HG03342 (cell line): ENCODE measurements at regions not wholly inside any gene's neighbourhood (a gene's known extent, or its start where the extent isn't known, plus 50 kb on each side); places are given as distances from the start of the nearest gene placed in this dataset.

Source experiments
- ATAC-seq: cut with Tn5 transposase; IDR thresholded peaks from one replicate; pipeline ENCODE4 v1.9.1; 2021; ENCODE audit warnings: mild to moderate bottlenecking, moderate library complexity; ENCODE audit not compliant: unreplicated experiment

DNA sequence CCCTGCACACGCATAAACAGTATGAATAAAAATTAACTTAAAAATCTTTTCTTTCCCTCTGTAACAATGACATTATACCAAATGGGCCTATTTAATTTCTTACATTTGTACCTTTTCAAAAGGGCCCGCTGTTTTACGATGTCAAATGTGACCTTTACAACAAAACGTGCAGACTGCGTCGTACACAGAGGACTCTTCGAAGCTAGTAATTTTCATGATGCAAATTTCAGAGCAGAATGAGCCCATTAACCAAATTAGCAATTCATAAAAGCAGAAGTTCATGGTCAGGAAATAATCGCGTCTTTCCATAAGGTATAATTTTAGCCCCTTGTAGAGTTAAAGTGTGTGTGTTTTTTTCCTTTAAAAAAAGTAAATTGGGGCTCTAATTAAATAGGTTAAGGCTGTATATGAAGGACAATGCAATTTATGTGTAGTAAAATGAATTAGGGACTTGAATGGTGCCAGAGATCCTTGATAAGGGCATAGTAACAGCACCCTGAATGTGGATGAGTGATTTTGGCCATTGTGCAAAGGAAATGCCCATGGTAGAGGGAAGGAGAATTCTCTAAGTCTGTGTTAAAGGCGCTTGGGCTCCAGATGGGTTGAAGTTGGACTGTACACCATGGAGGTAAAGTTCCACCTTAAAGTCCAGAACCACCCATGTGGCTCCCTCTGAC, 546.4 kb upstream of the EEF2KMT start:
- no peak for ATAC-seq

DNA sequence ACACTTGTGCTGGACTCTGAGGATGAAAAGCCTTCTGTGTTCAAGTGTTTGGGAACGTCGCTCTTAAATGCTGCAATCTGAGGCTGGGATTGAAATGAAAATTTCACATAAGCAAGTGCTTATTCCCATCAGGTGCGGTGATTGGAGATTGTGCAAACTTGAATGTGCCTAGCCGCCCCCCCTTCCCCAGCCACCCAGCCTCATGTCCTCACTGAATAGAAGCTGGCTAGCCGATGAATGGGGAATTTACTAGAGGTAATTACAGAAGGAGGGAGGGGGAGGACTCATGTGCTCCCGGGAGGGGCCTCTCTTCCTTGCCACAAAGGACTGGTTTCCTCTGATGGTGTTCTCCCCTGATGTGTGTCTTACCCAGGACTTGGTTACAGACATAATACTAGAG, 544.8 kb upstream of the EEF2KMT start:
- no peak for ATAC-seq

DNA sequence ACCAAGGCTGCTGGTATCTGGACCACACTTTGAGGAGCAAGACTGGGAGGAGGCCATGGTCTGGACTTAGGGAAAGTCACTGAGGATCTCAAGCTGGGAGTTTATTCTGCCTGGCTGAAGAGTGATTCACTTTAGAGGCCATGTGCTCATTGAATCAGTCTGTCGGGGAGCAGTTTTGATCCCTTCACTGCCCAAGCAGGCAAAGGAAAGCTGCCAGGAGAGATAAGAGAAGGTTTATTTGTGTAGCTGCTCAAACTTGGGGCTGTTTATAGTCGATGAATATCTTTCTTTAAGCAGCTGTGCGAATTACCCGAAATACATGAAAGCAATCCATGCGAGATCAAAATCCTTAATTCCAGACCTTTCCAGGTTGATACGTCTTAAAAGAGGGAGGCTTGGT, 544.4 kb upstream of the EEF2KMT start:
- no peak for ATAC-seq

DNA sequence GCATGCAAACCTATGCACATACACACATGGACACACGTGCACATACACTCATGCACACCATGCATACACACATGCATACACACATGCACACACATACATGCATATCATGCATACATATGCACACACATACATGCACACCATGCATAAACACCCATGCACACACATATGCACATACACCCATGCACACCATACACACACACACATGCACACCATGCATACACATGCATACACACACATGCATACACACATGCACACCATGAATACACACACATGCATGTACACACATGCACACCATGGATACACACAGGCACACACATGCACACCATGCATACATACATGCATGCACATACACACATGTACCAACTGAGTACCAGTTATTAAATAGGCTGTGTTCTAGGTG, 543.3 kb upstream of the EEF2KMT start:
- no peak for ATAC-seq

DNA sequence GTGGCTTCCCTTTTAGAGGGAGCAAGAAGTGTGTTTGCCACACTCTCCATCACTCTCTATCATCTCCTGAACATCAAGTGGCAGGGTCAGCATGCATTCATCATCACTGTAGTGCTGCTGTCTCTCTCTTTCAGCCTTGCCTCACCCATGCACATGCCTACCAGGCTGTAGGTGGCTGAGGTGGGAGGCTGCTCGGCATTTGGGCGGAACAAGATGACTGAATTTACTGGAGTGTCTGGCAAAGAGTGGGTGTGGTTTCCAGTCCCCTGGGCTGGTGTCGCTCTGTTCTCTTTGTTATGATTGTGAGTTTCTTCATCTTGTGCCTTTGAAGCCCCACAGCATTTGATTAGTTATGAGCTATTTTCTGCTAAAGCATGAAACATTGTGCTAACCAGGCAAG, 541.9 kb upstream of the EEF2KMT start:
- no peak for ATAC-seq

GRCh38 chr16:5635331-5635730, 537.7 kb upstream of the EEF2KMT start:
- ATAC-seq: no peak

DNA sequence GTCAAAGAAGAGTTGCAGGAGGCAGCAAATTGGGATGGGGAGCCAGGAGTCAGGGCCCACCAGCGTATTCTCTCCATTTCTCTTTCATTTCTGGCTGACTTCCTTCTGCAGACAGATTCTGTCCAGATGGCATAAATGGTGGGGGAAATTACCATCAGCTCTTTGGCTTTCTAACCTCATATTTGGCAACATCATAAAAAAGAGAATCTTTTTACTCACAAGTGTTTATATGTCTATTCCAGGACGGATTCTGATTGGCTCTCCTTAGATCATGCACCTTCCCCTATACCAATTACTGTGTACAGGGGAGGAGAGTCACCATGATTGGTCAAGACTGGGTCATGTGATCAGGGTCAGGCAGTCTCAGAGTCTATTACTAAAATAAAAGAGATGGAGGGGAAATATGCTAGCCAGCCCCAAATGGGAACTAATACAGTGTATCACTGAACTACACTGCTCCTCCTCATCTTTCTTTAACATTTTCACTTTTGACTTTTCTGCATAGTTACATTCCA, 537.1 kb upstream of the EEF2KMT start:
- no peak for ATAC-seq

DNA sequence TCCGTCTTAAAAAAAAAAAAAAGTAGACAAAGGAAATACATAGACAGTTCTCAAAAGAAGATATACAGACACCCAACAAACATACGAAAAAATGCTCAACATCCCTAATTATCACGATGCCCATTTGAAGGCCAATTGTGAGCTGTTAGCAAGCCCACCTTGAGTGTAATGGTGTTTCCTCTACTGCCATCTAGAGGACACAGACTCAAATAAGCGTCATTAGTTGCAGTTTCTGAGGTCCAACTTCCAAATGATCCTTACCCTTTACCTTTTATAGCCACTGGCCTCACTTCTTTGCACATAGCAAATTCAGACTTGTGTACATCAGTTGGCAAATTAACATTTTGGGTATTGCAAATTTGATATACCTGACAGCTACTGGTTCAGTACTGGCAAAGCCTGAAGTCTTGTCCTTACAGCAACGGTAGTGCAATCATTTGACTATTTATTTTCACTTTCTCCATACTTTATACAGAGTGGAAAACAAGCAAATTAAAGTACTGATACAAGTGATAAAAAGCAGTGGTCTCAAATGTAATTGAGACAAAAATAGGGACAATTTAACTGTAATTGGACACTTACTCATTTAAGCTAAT, 536.3 kb upstream of the EEF2KMT start:
- no peak for ATAC-seq

GRCh38 chr16:5622234-5622884, 524.8 kb upstream of the EEF2KMT start:
- no peak for ATAC-seq

DNA sequence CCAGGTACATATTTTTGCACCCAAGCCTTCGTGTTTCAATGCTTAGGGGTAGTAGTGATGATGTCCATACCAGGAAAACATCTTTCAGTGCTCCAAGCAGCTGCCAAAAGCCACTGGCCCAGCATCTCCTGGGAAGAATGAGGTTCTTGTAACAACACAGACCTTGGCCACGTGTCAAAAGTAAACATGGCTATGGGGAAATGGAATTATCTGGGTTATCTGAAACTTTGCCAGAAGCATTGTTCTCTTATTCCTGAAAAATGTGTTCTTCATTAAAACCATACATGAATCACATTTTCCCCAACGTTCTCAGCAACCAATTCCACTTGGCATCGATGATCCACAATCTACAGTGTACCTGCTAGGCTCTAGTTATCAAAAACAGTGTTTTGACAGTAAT, 524.2 kb upstream of the EEF2KMT start:
- no peak for ATAC-seq

DNA sequence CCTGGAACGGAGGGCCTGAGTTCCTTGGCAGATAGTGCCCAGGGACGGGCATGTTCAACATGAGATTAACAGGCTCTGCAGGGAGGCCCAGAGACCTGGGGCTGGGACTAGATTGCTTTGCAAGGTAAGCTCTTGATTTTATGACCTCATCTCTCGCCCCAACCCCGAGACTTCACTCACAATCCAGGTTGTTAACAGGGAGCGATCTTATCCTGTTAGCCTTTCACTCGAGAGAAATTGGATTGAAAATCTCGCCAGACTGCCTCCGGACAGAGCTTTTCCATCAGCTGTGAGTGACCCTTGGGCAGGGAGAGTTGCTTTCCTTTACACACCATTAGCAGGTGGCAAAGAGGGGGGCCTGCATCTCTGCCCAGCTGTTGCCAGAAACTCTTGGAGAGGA, 521.7 kb upstream of the EEF2KMT start:
- no peak for ATAC-seq

DNA sequence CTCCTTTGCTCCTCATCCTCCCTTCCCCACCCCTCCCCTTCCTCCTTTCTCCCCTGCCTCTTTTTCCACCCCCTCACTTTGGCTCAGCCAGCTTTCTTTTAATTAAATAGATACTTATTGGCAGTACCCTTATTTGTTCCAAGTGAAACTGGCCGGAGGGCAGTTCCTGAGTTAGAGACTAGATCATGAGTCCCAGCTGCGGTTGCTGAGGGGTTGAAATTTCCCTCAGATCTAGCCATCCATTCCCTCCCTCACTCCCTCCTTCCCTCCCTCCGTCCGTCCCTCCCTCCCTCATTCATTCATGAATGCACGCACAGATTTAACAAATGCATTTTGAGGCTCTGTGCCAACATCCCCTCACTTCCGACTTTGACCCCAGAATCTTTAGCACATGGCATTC, 519.2 kb upstream of the EEF2KMT start:
- ATAC-seq: no peak

DNA sequence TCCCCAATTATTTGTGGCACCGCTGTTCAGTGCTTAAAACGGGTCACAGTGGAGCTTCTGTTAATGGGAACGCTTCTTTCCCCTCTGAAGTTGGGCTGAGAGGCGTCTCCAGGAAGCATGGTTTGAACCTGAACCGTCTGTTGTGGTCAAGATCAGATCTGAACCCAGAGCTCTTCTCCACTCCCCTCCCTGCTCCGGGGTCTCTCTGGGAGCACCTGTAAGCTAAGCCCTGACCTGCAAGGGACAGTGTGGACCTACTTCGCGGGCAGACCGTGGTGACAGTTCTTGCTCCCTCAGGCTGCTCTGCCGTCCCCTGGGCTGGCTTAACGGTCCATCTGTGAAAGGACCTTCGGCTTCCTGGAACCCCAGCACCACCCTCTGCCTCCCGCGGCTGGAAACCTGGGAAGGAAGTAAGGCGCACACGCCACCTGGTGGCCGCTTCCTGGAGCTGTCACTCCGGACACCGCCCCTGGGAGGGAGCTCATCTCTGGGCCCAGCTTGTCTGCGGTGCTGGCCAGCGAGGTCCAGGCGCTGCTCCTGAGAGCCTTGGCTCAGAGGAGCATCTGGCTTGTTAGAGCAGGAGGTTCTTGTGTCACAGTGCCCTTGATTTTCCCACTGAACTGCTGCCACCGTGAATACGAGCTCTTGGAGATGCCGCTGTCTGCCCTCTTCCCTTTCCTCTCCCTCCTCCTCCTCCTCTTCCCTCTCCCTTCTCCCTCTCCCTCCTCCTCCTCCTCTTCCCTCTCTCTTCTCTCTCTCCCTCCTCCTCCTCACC, 518.5 kb upstream of the EEF2KMT start:
- ATAC-seq: no peak

DNA sequence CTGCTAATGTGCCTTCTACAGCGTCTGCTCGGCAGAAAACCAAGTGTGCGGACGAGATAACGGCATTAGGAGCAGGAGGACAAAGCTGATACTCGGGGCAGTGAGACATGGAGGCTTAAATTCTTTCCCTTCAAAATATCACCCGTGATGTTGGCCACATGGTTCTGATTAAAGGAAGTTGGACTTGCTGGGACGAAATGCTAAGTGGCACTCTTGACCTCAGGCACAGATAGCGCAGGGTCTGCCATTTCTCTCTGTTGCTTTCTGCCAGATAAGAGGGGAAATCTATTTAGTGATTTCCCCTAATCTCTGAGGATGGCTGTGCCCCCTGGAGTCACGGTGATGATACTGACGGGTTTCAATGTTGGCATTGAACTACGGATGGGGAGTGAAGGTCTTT, 509.6 kb upstream of the EEF2KMT start:
- ATAC-seq: no peak

DNA sequence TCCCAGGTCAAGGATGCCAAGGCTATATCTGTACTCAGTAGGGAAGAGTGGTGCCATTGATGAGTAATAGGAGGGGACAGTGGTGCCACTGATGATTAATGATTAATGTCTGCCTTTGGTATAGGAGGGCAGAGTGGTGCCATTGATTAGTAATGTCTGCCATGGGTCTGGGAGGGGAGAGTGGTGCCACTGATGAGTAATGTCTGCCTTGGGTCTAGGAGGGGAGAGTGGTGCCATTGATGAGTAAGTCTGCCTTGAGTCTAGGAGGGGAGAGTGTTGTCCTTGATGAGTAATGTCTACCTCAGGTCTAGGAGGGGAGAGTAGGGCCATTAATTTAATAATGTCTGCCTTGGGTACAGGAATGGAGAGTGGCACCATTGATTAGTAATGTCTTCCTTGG, 507.8 kb upstream of the EEF2KMT start:
- no peak for ATAC-seq

DNA sequence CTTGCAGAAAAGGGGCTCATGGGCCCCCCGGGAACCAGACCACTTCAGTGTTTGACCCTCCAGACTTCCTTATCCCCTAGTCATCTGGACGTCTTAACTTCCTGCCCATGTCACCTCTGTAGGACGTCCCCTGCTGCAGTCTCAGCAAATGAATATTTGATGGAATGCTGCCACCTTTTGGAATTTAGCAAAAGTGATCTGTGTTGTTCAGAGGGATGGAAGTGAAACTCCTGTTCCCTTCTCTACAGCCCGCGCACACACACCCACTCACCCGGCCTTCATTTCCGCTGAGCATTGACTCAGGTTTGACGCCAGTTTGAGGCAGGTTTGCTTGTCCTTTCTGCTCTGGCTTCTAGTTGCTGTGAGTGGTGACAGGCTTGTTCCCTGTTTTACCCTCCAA, 507.2 kb upstream of the EEF2KMT start:
- ATAC-seq: no peak

DNA sequence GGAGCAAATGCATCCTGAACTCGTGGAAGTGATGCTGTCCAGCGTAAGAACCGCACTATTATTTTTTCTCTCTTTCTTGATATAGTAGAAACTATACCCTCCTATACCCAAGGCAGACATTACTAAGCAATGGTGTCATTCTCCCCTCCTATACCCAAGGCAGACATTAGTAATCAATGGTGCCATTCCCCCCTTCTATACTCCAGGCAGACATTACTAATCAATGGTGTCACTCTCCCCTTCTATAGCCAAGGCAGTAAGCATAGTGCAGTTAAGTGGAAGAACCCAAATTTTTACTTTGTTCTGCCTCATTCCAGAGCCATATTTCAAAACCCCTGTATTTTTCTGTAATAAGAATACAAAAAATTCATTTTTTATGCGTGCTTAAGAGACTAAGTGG, 506.2 kb upstream of the EEF2KMT start:
- ATAC-seq: no peak

- no peak for ATAC-seq
Measured at GRCh38 chr16:5601957-5602356, 504.4 kb upstream of the EEF2KMT start.

- no peak for ATAC-seq
Measured at GRCh38 chr16:5598793-5599192, 501.2 kb upstream of the EEF2KMT start.

- ATAC-seq: no peak
Measured at GRCh38 chr16:5595849-5596248, 498.3 kb upstream of the EEF2KMT start.

- ATAC-seq: no peak
Measured at GRCh38 chr16:5590416-5590815, 492.8 kb upstream of the EEF2KMT start.
